GM18867 (cell line): ENCODE measurements at regions not wholly inside any gene's neighbourhood (a gene's known extent, or its start where the extent isn't known, plus 50 kb on each side); places are given as distances from the start of the nearest gene placed in this dataset.
A peak's percentile ranks its signal among the peaks of the same experiment; 100 is the strongest.

Source experiments
- ATAC-seq: cut with Tn5 transposase; IDR thresholded peaks from one replicate; pipeline ENCODE4 v1.9.1; 2021; ENCODE audit warnings: mild to moderate bottlenecking, moderate library complexity; ENCODE audit not compliant: unreplicated experiment

GRCh38 chr7:33700001-33700899 is 205.1 kb upstream of the BMPER start:
- ATAC-seq = no peak

GRCh38 chr7:33701189-33701740 is 204.1 kb upstream of the BMPER start:
- ATAC-seq = no peak

DNA sequence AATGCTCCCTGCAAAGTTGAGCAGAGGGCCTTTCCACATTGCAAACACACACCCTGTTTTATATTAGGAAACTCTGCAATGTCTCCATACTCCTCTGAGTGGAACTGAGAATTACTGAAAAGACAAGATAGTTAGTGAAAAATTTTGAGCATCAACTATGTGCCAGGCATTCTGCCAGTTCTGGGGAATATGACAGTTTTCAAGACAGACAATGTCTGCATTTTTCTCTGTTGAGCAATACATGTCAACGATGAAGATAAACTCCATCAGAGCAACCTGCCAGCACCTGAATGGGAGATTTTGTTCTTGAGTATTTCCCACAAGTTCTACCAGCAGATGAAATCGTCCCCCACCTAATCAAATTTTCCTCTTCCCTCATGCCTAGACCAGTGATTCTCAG is 203.4 kb upstream of the BMPER start:
- no peak for ATAC-seq

DNA sequence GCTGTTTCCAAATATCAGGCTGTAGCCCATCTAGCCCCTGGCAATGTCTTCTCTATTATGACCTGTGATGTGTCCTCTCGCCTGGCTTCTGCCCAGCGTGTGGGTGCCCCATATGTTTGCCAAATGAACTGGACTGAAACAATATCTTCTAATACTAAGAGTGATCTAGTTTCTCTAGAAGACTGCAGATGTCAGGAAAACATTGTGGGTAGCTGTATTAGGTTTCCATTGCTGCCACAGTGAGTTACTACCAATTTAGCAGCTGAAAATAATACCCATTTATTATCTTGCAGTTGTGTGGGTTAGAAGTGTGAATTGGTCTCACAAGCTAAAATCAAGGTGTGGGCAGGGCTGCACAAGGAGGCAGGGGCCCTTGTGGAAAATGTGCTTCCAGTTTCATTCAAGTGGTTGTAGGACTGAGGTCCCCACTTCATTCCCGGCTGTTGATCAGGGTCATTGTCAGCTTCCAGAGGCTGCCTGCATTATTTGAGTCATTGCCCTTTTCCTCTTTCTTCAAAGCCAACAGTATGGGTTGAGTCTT is 202.8 kb upstream of the BMPER start:
- peak; percentile 55 for ATAC-seq

DNA sequence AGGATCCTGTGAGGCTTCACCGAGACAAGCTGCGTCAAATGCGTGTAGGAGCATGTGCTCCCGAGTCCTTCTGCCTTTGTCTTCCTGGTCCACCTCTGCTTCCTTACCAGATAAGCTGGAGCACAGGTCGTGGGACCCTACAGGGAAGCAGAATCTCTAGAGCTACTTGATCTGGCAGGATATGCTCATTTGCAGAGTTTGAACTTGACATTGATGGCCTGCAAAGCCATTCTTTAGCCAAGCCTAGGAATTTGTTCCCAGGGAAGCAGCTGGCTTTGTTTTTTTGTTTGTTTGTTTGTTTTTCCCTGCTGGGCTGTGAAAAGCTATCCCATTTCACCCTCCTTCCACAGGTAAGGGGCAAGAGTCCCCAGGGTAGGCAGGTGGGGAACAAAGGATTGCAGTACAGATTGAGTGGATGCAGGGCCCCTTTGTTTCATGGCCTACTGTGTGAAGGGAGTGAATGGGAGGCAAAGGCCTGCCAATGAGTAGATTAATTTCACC is 200.0 kb upstream of the BMPER start:
- ATAC-seq = no peak

DNA sequence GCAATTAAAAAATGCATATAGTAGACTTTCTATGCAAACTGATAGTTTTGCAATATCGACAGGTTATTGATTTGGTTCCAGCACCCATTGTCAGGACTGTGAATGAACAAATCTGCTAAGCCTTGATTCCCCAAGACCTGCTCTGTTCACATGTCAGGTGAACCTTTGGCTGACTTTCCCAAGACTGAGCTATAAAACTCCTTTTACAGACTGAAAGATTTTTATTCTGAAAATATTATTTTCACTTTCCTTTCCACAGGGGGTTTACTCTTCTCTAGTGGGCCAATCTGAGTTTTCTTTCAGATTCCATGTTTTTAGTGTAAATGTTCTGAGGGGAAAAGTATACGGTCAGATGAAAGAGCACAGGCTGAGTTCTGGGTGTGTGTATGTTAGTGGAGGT is 199.2 kb upstream of the BMPER start:
- ATAC-seq = no peak

DNA sequence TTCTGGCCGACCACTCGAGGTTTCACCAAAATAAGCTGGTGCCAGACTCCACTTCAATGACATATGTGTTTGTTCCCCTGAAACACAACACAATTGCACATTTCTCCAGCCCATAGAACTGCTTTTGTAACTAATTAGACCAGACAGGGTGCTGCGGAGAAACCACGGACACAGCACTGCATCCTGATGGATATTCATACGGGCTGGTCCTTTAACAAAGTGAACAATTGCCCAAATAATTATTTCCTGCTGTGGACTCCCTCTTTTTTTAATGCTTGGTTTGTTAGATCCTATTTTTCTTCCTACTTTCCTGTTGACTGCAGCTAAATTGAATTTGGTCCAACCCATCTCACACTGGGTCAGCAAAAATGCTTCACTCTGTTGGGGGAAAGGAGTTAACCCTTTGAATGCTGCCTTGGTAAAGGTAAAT is 198.6 kb upstream of the BMPER start:
- no peak for ATAC-seq

DNA sequence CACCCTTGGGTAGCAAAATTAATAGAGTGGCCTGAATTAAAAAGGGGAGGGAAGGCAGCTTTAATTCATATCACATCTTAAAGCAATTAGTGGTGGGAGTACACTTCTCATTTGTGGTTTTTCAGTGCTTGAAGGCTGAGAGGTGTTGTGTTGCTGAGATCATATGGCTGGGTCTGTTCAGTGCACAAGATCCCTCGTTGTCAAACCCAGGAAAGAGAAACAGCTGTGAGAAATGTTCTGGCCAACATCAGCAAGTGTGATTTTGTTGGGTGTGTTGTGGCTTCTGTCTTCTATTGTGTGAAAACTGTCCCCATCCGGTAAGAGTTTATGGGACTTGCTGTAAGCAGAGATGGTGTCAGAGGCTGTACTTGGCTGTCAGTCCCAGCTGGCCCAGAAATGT is 197.9 kb upstream of the BMPER start:
- peak; percentile 71 for ATAC-seq

DNA sequence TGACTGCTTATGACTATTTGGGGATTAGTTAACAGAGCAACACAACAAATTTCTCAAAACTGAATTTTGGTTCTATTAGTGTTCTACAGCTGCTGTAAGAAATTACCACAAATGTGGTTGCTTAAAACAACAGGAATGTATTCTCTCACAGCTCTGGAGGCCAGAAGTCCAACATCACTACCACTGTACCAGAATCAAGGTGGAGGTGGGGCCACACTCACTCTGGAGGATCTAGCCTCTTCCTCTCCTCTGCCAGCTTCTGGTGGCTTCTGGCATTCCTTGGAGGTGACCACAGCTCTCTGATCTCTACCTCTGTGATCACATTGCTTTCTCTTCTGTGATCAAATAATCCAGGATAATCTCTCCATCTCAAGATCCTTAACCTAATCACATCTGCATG is 194.7 kb upstream of the BMPER start:
- ATAC-seq = no peak

DNA sequence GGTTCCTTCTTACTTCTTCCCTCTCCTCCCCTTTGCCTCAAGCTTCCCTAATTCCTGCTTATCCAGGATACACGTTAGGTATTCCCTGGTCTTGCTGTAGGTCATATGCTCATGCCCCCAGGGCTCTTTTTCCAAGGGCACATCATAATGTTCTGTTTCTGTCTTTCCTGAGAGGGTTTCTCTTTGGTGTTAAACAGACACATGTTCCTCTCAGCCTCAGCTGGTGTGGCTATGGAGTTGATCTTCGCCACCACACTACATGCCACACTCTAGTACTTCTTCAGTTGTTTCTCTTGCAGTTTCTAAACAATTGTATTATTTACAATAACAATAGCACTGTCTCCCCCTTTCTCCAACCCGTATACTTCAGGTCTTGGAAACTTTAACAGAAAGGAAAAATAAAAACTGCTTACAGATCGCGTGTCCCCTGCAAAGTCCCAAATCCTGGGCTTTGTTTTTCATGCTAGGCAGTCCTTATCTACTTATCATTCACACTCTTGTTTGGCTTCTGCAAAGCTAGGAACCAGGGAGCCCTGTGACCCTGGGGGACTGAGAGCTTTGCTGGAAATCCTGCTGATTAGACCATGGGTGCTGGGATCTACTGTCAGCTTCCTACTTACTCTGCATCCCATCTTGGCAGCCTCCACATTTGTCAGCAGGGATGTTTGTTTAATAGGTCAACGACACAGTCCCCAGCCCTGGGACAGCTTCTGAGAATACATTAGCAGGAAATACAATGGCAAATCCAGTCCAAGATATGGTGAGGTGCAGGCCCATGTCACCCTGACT is 193.9 kb upstream of the BMPER start:
- no peak for ATAC-seq

DNA sequence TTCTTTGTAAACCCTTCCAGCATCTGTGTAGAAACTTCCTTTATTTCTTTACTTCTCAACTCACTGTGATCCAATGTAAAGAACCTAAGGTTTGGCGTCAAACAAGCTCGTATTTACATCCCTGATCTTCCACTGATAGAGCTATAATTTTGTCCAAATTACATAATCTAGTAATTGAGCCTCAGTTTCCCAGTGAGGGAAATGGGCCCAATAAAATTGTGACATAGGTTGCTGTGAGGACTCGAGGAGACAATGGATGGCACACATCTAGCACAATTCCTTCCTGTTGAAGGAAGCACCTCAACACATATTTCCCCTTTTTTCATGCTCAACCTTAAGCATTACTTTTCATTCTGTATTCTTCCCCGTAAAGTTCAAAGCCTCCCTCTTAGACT is 193.3 kb upstream of the BMPER start:
- no peak for ATAC-seq

- ATAC-seq = no peak
Observed at GRCh38 chr7:33714208-33714607, 191.1 kb upstream of the BMPER start.

- no peak for ATAC-seq
Observed at GRCh38 chr7:33716581-33717477, 188.5 kb upstream of the BMPER start.

DNA sequence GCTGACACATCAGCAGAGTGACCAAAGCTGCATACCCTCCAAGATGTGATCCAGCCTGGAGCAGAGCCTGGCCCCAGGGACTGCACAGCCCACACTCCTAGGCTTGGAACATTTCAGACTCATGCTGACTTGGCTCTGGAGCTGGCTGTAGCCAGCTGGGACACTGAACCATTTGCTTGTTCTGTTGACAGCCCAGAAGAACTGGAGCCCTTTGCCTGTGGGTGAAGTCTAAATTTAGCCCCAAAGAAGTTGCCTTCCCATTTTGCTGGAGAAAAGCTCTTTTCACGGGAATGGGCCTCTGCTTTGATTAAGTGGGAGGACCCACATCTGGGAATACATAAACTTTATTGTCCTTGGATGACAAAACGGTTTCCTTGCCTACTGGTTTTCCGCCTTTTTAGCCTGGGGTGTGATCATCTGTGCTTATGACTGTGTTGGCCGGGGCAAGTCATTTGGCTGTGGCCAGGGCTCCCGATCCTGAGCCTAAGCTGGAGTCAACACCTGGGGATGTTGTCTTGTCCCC is 186.2 kb upstream of the BMPER start:
- no peak for ATAC-seq

DNA sequence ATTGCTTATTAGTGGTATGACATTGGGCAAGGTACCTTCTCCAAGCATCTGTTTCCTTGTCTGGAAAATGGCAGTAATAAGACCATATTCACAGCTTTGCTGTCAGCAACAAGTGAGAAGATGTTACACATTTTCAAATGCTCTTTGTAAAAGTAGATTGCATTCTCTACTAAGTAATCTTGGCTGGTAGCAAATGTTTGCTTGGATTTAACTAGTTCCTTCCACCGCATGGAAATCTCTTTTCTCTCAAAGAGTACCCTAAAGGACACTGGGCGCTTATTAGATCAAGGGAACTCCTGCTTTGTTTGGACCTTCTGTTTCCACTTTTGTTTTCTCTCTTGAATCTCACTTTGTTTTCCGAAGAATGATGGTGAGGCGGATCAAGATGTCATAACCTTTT is 185.2 kb upstream of the BMPER start:
- no peak for ATAC-seq

GRCh38 chr7:33720870-33721269 is 184.5 kb upstream of the BMPER start:
- ATAC-seq = no peak

DNA sequence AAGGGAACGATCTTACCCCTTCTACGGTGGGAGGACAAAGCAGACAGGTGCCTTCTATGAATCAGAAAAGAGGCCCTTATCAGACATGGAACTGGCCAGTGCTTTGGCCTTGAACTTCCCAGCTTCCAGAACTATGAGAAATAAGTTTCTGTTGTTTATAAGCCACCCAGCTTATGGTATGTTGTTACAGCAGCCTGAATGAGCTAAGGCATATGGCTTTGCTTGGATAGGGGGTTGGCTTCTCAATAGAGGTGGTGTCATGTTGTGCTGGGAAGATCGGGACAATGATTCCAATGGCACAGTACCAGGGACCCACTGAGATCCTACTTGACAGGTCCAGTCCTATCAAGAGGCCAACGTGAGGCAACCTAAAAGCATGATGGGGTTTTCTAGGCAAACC is 183.4 kb upstream of the BMPER start:
- no peak for ATAC-seq

DNA sequence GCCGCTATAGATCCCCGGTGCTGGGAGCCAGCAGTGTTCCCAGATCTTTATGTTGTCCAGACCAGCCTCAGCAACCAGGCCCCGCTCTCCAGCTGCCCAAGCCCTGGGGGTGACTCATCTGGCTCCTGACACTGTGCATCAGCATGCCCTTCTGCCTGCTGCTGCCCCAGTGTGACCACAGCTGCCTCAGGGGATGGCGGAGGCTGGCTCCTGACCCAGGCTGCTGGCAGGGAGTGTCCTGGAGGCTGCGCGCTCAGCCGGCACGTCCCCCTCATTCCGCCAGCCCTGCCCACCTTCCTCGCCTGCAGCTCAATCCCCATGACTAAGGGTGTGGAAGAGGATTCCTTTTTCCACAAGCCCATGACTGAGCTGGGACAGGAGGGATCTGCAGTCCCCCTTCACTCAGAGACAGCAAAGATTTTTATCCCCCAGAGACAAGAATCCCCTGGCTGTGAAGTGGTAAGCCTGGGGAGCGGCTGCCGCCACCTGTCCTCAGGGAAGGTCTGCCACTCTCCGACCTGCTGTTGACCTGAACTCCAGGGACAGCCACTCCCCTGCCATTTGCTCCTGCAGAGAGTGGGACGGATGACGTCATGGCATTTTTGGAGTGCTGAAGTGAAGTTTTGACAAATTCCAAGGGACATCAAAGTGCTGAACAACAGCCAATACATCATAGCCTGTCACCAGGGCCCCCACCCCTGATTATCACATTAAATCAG is 182.8 kb upstream of the BMPER start:
- no peak for ATAC-seq

DNA sequence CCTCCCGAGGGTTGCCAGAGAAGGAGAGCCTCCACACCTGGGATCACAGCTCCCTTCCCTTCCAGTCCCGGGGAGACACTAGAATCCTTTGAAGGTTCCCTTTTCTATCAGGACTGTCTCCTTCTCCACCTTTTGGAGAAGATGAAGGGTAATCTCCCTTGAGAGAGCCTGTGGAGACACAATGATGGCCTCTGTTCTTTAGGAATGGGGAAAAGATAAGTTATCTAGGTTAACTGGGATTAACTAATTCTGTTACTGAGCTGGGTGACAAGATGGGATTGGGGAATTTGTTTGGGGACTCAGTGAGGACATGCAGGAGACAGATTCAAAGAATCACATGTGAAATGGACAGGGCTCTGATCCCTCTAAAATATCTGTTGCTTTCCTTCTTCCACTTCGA is 181.1 kb upstream of the BMPER start:
- no peak for ATAC-seq
